DND-41 (cell line): ENCODE measurements at regions not wholly inside any gene's neighbourhood (a gene's known extent, or its start where the extent isn't known, plus 50 kb on each side); places are given as distances from the start of the nearest gene placed in this dataset.

Experiments
- ATAC-seq: fragments of 200-7000 bp; cut with Tn5 transposase; 3 replicates; pipeline ENCODE4 v1.9.1; 2021; ENCODE audit warnings: low read depth; ENCODE audit not compliant: insufficient read depth
- DNase-seq: peaks from one replicate; pipeline ENCODE4 v3.0.0-alpha.2; 2020
- H2AFZ ChIP-seq: 2 replicates; pipeline ENCODE4 v1.6.0; 2012; ENCODE audit warnings: low read depth, low read length
- H3K27ac ChIP-seq: 2 replicates; pipeline ENCODE4 v1.5.1; 2012; ENCODE audit warnings: low read length, inconsistent platforms
- H3K27me3 ChIP-seq: fragments of 200-600 bp; sonication (generic); 2 replicates; pipeline ENCODE4 v1.6.0; 2012; ENCODE audit warnings: low read length, mild to moderate bottlenecking, inconsistent platforms; ENCODE audit not compliant: insufficient read depth, poor library complexity
- H3K36me3 ChIP-seq: 2 replicates; pipeline ENCODE4 v1.5.1; 2012; ENCODE audit warnings: low read length, inconsistent platforms; ENCODE audit not compliant: insufficient read depth
- H3K4me1 ChIP-seq: 2 replicates; pipeline ENCODE4 v1.5.1; 2012; ENCODE audit warnings: mild to moderate bottlenecking, low read length; ENCODE audit not compliant: insufficient read depth
- H3K4me2 ChIP-seq: 2 replicates; pipeline ENCODE4 v1.6.0; 2012; ENCODE audit warnings: mild to moderate bottlenecking, moderate library complexity, low read length, inconsistent platforms; ENCODE audit not compliant: insufficient read depth
- H3K4me3 ChIP-seq, 2 experiments: fragments of 200-600 bp in 1 of 2; shearing (Covaris generic) in 1 of 2; 2 replicates each; pipeline ENCODE4 v1.5.1; 2012 to 2016; ENCODE audit warnings: inconsistent platforms in 2 of 2, low read length in 2 of 2, mild to moderate bottlenecking in 2 of 2, low read depth in 1 of 2, moderate library complexity in 1 of 2
- H3K79me2 ChIP-seq: 2 replicates; pipeline ENCODE4 v1.6.0; 2012; ENCODE audit warnings: low read length, inconsistent platforms; ENCODE audit not compliant: insufficient read depth
- H3K9ac ChIP-seq: 2 replicates; pipeline ENCODE4 v1.6.0; 2012; ENCODE audit warnings: low read depth, mild to moderate bottlenecking, inconsistent platforms, low read length, moderate library complexity
- H3K9me3 ChIP-seq: 2 replicates; pipeline ENCODE4 v1.5.1; 2012; ENCODE audit warnings: low read length, moderate library complexity, mild to moderate bottlenecking, inconsistent platforms; ENCODE audit not compliant: insufficient read depth, severe bottlenecking
- H4K20me1 ChIP-seq: 2 replicates; pipeline ENCODE4 v1.6.0; 2012; ENCODE audit warnings: low read length; ENCODE audit not compliant: insufficient read depth
- CTCF ChIP-seq: IDR thresholded peaks from 2 replicates; pipeline ENCODE4 v1.5.1; 2012; ENCODE audit warnings: borderline replicate concordance, low read length, moderate library complexity, mild to moderate bottlenecking; ENCODE audit not compliant: poor library complexity, severe bottlenecking; ENCODE audit errors: extremely low read depth
- EZH2 ChIP-seq: IDR thresholded peaks from 3 replicates; pipeline ENCODE4 v1.6.1; 2012; ENCODE audit warnings: borderline replicate concordance, low read depth, mild to moderate bottlenecking, moderate library complexity, low read length, inconsistent platforms; ENCODE audit not compliant: severe bottlenecking

- Histone ChIP-seq H3K27ac (no peak overlapping the region), H4K20me1 (no peaks in the 10 kb centered on the region), H3K4me3 (no peak overlapping the region), H3K9ac (no peak overlapping the region), H3K4me2 (no peak overlapping the region), H2AFZ (no peak overlapping the region), H3K4me1 (no peaks in the 10 kb centered on the region), H3K36me3 (no peaks in the 10 kb centered on the region), H3K9me3 (no peaks in the 10 kb centered on the region), H3K27me3 (no peaks in the 10 kb centered on the region), H3K79me2 (no peaks in the 10 kb centered on the region)
- DNase-seq = no peak
- TF ChIP-seq CTCF (no peak), EZH2 (no peak)
- ATAC-seq = no peak
Observed at GRCh38 chr3:145936971-145937370, 224.0 kb downstream of the PLOD2 start.

GRCh38 chr3:145939431-145939830, 221.6 kb downstream of the PLOD2 start:
- Histone ChIP-seq H3K27ac (no peak overlapping the region), H3K4me3 (no peak overlapping the region), H3K4me2 (no peak overlapping the region), H3K79me2 (no peaks in the 10 kb centered on the region), H2AFZ (no peak overlapping the region), H3K4me1 (no peaks in the 10 kb centered on the region), H3K9me3 (no peaks in the 10 kb centered on the region), H3K9ac (no peak overlapping the region), H3K36me3 (no peaks in the 10 kb centered on the region), H3K27me3 (no peaks in the 10 kb centered on the region), H4K20me1 (no peaks in the 10 kb centered on the region)
- ATAC-seq (no peak), DNase-seq (no peak)
- TF ChIP-seq EZH2 (no peak), CTCF (no peak)

GRCh38 chr3:145942052-145942451, 218.9 kb downstream of the PLOD2 start:
- no peak overlapping the region for H2AFZ ChIP-seq
- H3K9ac ChIP-seq = no peak overlapping the region
- H3K79me2 ChIP-seq = no peaks in the 10 kb centered on the region
- no peaks in the 10 kb centered on the region for H3K9me3 ChIP-seq
- H3K27me3 ChIP-seq = no peaks in the 10 kb centered on the region
- H3K27ac ChIP-seq = no peak overlapping the region
- ATAC-seq (no peak), DNase-seq (no peak)
- H3K4me1 ChIP-seq = no peaks in the 10 kb centered on the region
- TF ChIP-seq EZH2 (no peak), CTCF (no peak)
- H3K4me2 ChIP-seq = no peak overlapping the region
- H3K36me3 ChIP-seq = no peaks in the 10 kb centered on the region
- no peak overlapping the region for H3K4me3 ChIP-seq
- no peaks in the 10 kb centered on the region for H4K20me1 ChIP-seq

GRCh38 chr3:145943952-145944351, 217.0 kb downstream of the PLOD2 start:
- Histone ChIP-seq H3K36me3 (no peaks in the 10 kb centered on the region), H3K79me2 (no peaks in the 10 kb centered on the region), H3K9ac (no peak overlapping the region), H3K9me3 (no peaks in the 10 kb centered on the region), H4K20me1 (no peaks in the 10 kb centered on the region), H3K4me3 (no peak overlapping the region), H3K4me1 (no peaks in the 10 kb centered on the region), H3K4me2 (no peak overlapping the region), H2AFZ (no peak overlapping the region), H3K27me3 (no peaks in the 10 kb centered on the region), H3K27ac (no peak overlapping the region)
- no peak for ATAC-seq
- no peak for DNase-seq
- TF ChIP-seq CTCF (no peak), EZH2 (no peak)
